K562 (cell line): ENCODE measurements at regions not wholly inside any gene's neighbourhood (a gene's known extent, or its start where the extent isn't known, plus 50 kb on each side); places are given as distances from the start of the nearest gene placed in this dataset.

Experiments
- CHD2 ChIP-seq: IDR thresholded peaks from 2 replicates; pipeline ENCODE4 v1.6.1; 2011; ENCODE audit warnings: low read depth, low read length
- EGR1 ChIP-seq: fragments of 450-650 bp; conservative IDR thresholded peaks from 2 replicates; pipeline ENCODE4 v1.6.1; 2017; ENCODE audit warnings: mild to moderate bottlenecking
- ESRRA ChIP-seq: fragments of 450-650 bp; IDR thresholded peaks from 2 replicates; pipeline ENCODE4 v1.6.1; 2014; ENCODE audit warnings: low read depth, mild to moderate bottlenecking, moderate library complexity, borderline replicate concordance
- EZH2 ChIP-seq: IDR thresholded peaks from 2 replicates; pipeline ENCODE4 v1.6.1; 2012; ENCODE audit warnings: low read depth, mild to moderate bottlenecking, inconsistent platforms, low read length, borderline replicate concordance
- FOS ChIP-seq: IDR thresholded peaks from 3 replicates; pipeline ENCODE4 v1.6.1; 2011; ENCODE audit not compliant: insufficient read length; ENCODE audit errors: extremely low read depth
- MITF ChIP-seq: IDR thresholded peaks from 2 replicates; pipeline ENCODE4 v1.6.1; 2014; ENCODE audit warnings: antibody characterized with exemption
- MTF1 ChIP-seq: fragments of 250-450 bp; sonication (Bioruptor Pico); IDR thresholded peaks from 2 replicates; pipeline ENCODE4 v1.9.0; 2021; ENCODE audit warnings: moderate library complexity, mild to moderate bottlenecking, inconsistent platforms, borderline replicate concordance
- NR2C1 ChIP-seq, 2 experiments: fragments of 450-650 bp; IDR thresholded peaks; 2 replicates each; pipeline ENCODE4 v1.6.1; 2017; ENCODE audit warnings: mild to moderate bottlenecking in 2 of 2, antibody characterized with exemption in 1 of 2, inconsistent platforms in 1 of 2, missing compliant biosample characterization in 1 of 2, missing genetic modification characterization in 1 of 2
- PML ChIP-seq: IDR thresholded peaks from 2 replicates; pipeline ENCODE4 v1.6.1; 2012; ENCODE audit warnings: low read length, inconsistent platforms
- PPARD ChIP-seq: fragments of 250-450 bp; sonication (Bioruptor Pico); IDR thresholded peaks from 2 replicates; pipeline ENCODE4 v1.8.0; 2022; ENCODE audit warnings: inconsistent platforms, mild to moderate bottlenecking, moderate library complexity
- PYGO2 ChIP-seq: fragments of 450-650 bp; IDR thresholded peaks from 2 replicates; pipeline ENCODE4 v1.6.1; 2016; ENCODE audit warnings: mild to moderate bottlenecking, missing genetic modification characterization, moderate library complexity, missing compliant biosample characterization
- RBM14 ChIP-seq: fragments of 200-400 bp; formaldehyde crosslinking; IDR thresholded peaks from 2 replicates; pipeline ENCODE4 v1.6.1; 2018; ENCODE audit warnings: low read depth, mild to moderate bottlenecking, low read length, moderate library complexity, borderline replicate concordance; ENCODE audit not compliant: insufficient read depth
- RFX1 ChIP-seq: fragments of 450-650 bp; IDR thresholded peaks from 2 replicates; pipeline ENCODE4 v1.6.1; 2016; ENCODE audit warnings: mild to moderate bottlenecking, moderate library complexity
- SETDB1 ChIP-seq: IDR thresholded peaks from one replicate; pipeline ENCODE4 v1.6.1; 2012; ENCODE audit warnings: low read length, control low read depth, inconsistent platforms
- SREBF2 ChIP-seq: sonication (generic); formaldehyde crosslinking; IDR thresholded peaks from 2 replicates; pipeline ENCODE4 v1.4.0; 2020; ENCODE audit warnings: mild to moderate bottlenecking, missing genetic modification reagents
- VEZF1 ChIP-seq: fragments of 200-800 bp; sonication (Bioruptor generic); IDR thresholded peaks from 2 replicates; pipeline ENCODE4 v1.6.1; 2017; ENCODE audit warnings: missing genetic modification characterization, missing compliant biosample characterization
- ZBTB9 ChIP-seq: fragments of 450-650 bp; formaldehyde crosslinking; IDR thresholded peaks from 2 replicates; pipeline ENCODE4 v1.4.0; 2020; ENCODE audit warnings: mild to moderate bottlenecking, moderate library complexity
- ZEB2 ChIP-seq: fragments of 450-650 bp; IDR thresholded peaks from 2 replicates; pipeline ENCODE4 v1.6.1; 2016
- ZNF316 ChIP-seq: fragments of 450-650 bp; IDR thresholded peaks from 2 replicates; pipeline ENCODE4 v1.6.1; 2016
- ZNF764 ChIP-seq: fragments of 250-450 bp; sonication (Bioruptor Pico); IDR thresholded peaks from 2 replicates; pipeline ENCODE4 v1.4.0; 2020; ENCODE audit warnings: low read depth, mild to moderate bottlenecking, moderate library complexity
- TF ChIP-seq, protein P1 (sequence below): sonication (generic); formaldehyde crosslinking; IDR thresholded peaks from 2 replicates; pipeline ENCODE4 v1.4.0; 2020; ENCODE audit warnings: mild to moderate bottlenecking, missing genetic modification reagents
- TF ChIP-seq, protein P2 (sequence below): fragments of 250-450 bp; sonication (Bioruptor Pico); IDR thresholded peaks from 2 replicates; pipeline ENCODE4 v1.5.0; 2020; ENCODE audit warnings: mild to moderate bottlenecking, borderline replicate concordance

DNA sequence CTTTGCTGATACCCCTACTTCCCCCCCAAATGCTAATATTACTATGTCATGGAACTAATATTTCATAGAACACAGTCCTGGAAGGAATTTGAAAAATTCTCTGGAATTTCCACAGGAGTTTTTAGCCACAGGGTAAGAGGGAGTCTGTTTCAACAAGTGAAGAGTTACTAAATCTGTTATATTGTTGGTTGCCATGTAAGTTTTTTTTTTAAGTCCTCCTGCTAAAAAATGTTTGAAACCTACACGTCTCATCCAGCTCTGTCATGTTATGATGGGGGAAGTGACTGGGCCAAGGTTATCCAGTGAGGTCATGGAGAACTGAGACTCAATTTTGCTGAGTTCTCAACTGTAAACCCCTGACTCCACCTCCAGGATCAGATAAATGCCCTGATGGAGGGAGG is 60.8 kb upstream of the USP24 start (continued):
- TF ChIP-seq RFX1 (no peak), CHD2 (no peak), ZNF764 (CRISPR knock-in tag) (no peak), PYGO2 (tag) (no peak), RBM14 (no peak), PML (no peak), FOS (no peak), ZBTB9 (CRISPR knock-in tag) (no peak), PPARD (CRISPR knock-in tag) (no peak), SETDB1 (no peak), ZNF316 (peak; percentile 73), ESRRA (peak; percentile 88), ZEB2 (no peak), MTF1 (no peak), VEZF1 (CRISPR knock-in tag) (no peak), EZH2 (no peak), NR2C1 (IDR thresholded peaks at IDR 0.05) (no peak), NR2C1 (tag; IDR thresholded peaks at IDR 0.05) (no peak), SREBF2 (CRISPR knock-in tag) (no peak), MITF (no peak), EGR1 (no peak)
- TF ChIP-seq, protein P1, sequence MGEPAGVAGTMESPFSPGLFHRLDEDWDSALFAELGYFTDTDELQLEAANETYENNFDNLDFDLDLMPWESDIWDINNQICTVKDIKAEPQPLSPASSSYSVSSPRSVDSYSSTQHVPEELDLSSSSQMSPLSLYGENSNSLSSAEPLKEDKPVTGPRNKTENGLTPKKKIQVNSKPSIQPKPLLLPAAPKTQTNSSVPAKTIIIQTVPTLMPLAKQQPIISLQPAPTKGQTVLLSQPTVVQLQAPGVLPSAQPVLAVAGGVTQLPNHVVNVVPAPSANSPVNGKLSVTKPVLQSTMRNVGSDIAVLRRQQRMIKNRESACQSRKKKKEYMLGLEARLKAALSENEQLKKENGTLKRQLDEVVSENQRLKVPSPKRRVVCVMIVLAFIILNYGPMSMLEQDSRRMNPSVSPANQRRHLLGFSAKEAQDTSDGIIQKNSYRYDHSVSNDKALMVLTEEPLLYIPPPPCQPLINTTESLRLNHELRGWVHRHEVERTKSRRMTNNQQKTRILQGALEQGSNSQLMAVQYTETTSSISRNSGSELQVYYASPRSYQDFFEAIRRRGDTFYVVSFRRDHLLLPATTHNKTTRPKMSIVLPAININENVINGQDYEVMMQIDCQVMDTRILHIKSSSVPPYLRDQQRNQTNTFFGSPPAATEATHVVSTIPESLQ: no peak
- TF ChIP-seq, protein P2, sequence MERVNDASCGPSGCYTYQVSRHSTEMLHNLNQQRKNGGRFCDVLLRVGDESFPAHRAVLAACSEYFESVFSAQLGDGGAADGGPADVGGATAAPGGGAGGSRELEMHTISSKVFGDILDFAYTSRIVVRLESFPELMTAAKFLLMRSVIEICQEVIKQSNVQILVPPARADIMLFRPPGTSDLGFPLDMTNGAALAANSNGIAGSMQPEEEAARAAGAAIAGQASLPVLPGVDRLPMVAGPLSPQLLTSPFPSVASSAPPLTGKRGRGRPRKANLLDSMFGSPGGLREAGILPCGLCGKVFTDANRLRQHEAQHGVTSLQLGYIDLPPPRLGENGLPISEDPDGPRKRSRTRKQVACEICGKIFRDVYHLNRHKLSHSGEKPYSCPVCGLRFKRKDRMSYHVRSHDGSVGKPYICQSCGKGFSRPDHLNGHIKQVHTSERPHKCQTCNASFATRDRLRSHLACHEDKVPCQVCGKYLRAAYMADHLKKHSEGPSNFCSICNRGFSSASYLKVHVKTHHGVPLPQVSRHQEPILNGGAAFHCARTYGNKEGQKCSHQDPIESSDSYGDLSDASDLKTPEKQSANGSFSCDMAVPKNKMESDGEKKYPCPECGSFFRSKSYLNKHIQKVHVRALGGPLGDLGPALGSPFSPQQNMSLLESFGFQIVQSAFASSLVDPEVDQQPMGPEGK (CRISPR knock-in tag): no peak
